IMR-90 (cell line): ENCODE measurements at regions not wholly inside any gene's neighbourhood (a gene's known extent, or its start where the extent isn't known, plus 50 kb on each side); places are given as distances from the start of the nearest gene placed in this dataset.

Experiments
- ATAC-seq: fragments of 200-7000 bp; cut with Tn5 transposase; 2 replicates; pipeline ENCODE4 v1.9.1; 2020; ENCODE audit warnings: low read depth, mild to moderate bottlenecking, moderate library complexity
- BruUV-seq: library from RNA; stranded (reverse); fragments of 400-500 nt; replicated peaks from 2 replicates; lab custom pipeline; 2021; lab: Mats Ljungman, UMichigan
- CTCF ChIA-PET: fragments of 300-600 bp; formaldehyde crosslinking; extraction: SDS; loops from one replicate; lab custom pipeline; 2021; ENCODE audit warnings: antibody characterized with exemption; lab: Yijun Ruan, JAX
- POLR2A ChIA-PET: fragments of 300-600 bp; sonication (Branson Sonifier 250); formaldehyde crosslinking; loops from one replicate; lab custom pipeline; 2022; ENCODE audit warnings: antibody characterized with exemption; ENCODE audit not compliant: unreplicated experiment; lab: Charles Lee
- DNase-seq: peaks from one replicate; pipeline ENCODE4 v3.0.0; 2013
- H2AFZ ChIP-seq: replicated peaks from 2 replicates; pipeline ENCODE3; 2013; ENCODE audit warnings: low read length, mild to moderate bottlenecking; ENCODE audit not compliant: poor library complexity
- H2AK5ac ChIP-seq: 2 replicates; pipeline ENCODE4 v1.6.1; 2013; ENCODE audit warnings: low read depth, low read length, inconsistent platforms
- H2AK9ac ChIP-seq: replicated peaks from 2 replicates; pipeline ENCODE3; 2013; ENCODE audit warnings: mild to moderate bottlenecking, low read depth, low read length, moderate library complexity; ENCODE audit not compliant: poor library complexity
- H2BK120ac ChIP-seq: 2 replicates; pipeline ENCODE4 v1.6.1; 2013; ENCODE audit warnings: low read depth, low read length, inconsistent platforms
- H2BK15ac ChIP-seq: 3 replicates; pipeline ENCODE4 v1.6.1; 2013; ENCODE audit warnings: low read depth, low read length, inconsistent platforms
- H2BK20ac ChIP-seq: 2 replicates; pipeline ENCODE4 v1.6.1; 2013; ENCODE audit warnings: low read depth, mild to moderate bottlenecking, inconsistent platforms, low read length, moderate library complexity
- H2BK5ac ChIP-seq: 2 replicates; pipeline ENCODE4 v1.6.1; 2013; ENCODE audit warnings: mild to moderate bottlenecking, low read depth, low read length, inconsistent platforms; ENCODE audit not compliant: poor library complexity, severe bottlenecking
- H3K14ac ChIP-seq: replicated peaks from 2 replicates; pipeline ENCODE4 v1.6.1; 2013; ENCODE audit warnings: low read depth, low read length, inconsistent platforms
- H3K18ac ChIP-seq: 2 replicates; pipeline ENCODE4 v1.6.1; 2013; ENCODE audit warnings: low read depth, low read length, control low read depth
- H3K23ac ChIP-seq: 2 replicates; pipeline ENCODE4 v1.6.1; 2013; ENCODE audit warnings: low read depth, low read length, inconsistent platforms
- H3K27ac ChIP-seq: 2 replicates; pipeline ENCODE4 v1.5.1; 2013; ENCODE audit warnings: mild to moderate bottlenecking, control low read depth, low read length; ENCODE audit not compliant: insufficient read depth
- H3K27me3 ChIP-seq: 2 replicates; pipeline ENCODE4 v1.6.1; 2013; ENCODE audit warnings: low read length; ENCODE audit not compliant: control insufficient read depth, insufficient read depth
- H3K36me3 ChIP-seq: 2 replicates; pipeline ENCODE4 v1.6.1; 2013; ENCODE audit warnings: low read length, mixed read lengths; ENCODE audit not compliant: control insufficient read depth, insufficient read depth
- H3K4ac ChIP-seq: 2 replicates; pipeline ENCODE4 v1.6.1; 2013; ENCODE audit warnings: low read depth, low read length, inconsistent platforms
- H3K4me1 ChIP-seq: 2 replicates; pipeline ENCODE4 v1.6.1; 2013; ENCODE audit warnings: low read length, mixed read lengths; ENCODE audit not compliant: control insufficient read depth, insufficient read depth
- H3K4me2 ChIP-seq: 2 replicates; pipeline ENCODE4 v1.6.1; 2013; ENCODE audit warnings: low read depth, mild to moderate bottlenecking, control low read depth, low read length, moderate library complexity
- H3K4me3 ChIP-seq: 2 replicates; pipeline ENCODE4 v1.5.1; 2013; ENCODE audit warnings: low read depth, mild to moderate bottlenecking, control low read depth, low read length, moderate library complexity; ENCODE audit not compliant: insufficient read depth
- H3K56ac ChIP-seq: 2 replicates; pipeline ENCODE4 v1.6.1; 2013; ENCODE audit warnings: low read length, inconsistent platforms; ENCODE audit not compliant: insufficient read depth; ENCODE audit errors: extremely low read depth
- H3K79me1 ChIP-seq, 2 experiments: 2 replicates each; pipeline ENCODE4 v1.6.1; 2013; ENCODE audit warnings: low read length in 2 of 2, inconsistent platforms in 1 of 2, low read depth in 1 of 2
- H3K9ac ChIP-seq: 2 replicates; pipeline ENCODE4 v1.6.1; 2013; ENCODE audit warnings: low read depth, low read length, control low read depth
- H3K9me1 ChIP-seq: 2 replicates; pipeline ENCODE4 v1.6.1; 2013; ENCODE audit warnings: low read length, inconsistent platforms; ENCODE audit not compliant: insufficient read depth
- H3K9me3 ChIP-seq: 2 replicates; pipeline ENCODE4 v1.6.1; 2013; ENCODE audit warnings: low read length; ENCODE audit not compliant: control insufficient read depth, insufficient read depth
- H4K20me1 ChIP-seq: 2 replicates; pipeline ENCODE4 v1.6.1; 2013; ENCODE audit warnings: low read length, inconsistent platforms; ENCODE audit not compliant: insufficient read depth
- H4K5ac ChIP-seq: 2 replicates; pipeline ENCODE4 v1.6.1; 2013; ENCODE audit warnings: mild to moderate bottlenecking, low read depth, low read length, control low read depth
- H4K8ac ChIP-seq, 2 experiments: 2 replicates each; pipeline ENCODE4 v1.6.1; 2013; ENCODE audit warnings: low read depth in 2 of 2, low read length in 2 of 2, control low read depth in 1 of 2, inconsistent platforms in 1 of 2
- H4K91ac ChIP-seq: 2 replicates; pipeline ENCODE4 v1.6.1; 2013; ENCODE audit warnings: low read depth, low read length, inconsistent platforms; ENCODE audit not compliant: insufficient read depth
- CHD1 ChIP-seq: IDR thresholded peaks from 2 replicates; pipeline ENCODE4 v1.6.1; 2012; ENCODE audit warnings: low read depth, low read length, improper control_type of control experiment
- NFE2L2 ChIP-seq: fragments of 150-350 bp; IDR thresholded peaks from 2 replicates; pipeline ENCODE4 v1.6.1; 2016; ENCODE audit warnings: low read depth, mild to moderate bottlenecking, low read length
- WGBS, 2 experiments: methylation state at CpG; one replicate each; pipeline versions ENCODE4 v1.1.5 to v1.1.7; 2013; ENCODE audit warnings: missing lambda C conversion rate in 2 of 2; ENCODE audit not compliant: insufficient read length in 1 of 2; ENCODE audit errors: extremely low coverage in 2 of 2; 5-methylcytosine and 5-hydroxymethylcytosine counted together
- dilution Hi-C: fragments of 300-500 bp; cut with HindIII; formaldehyde crosslinking; loops from one replicate; pipeline ENCODE4 v1.14.3; 2018; ENCODE audit warnings: low sequenced_read_pairs; ENCODE audit not compliant: unreplicated experiment
- in situ Hi-C: fragments of 300-500 bp; cut with MboI; formaldehyde crosslinking; loops from 3 replicates; pipeline ENCODE4 v1.14.3; 2019; ENCODE audit warnings: low sequenced_read_pairs, inconsistent platforms, mixed read lengths
- intact Hi-C: fragments of 100-400 bp; cut with micrococcal nuclease; formaldehyde crosslinking; loops from 2 replicates; pipeline ENCODE4 v1.10.0; 2022

- Histone ChIP-seq H3K18ac (no peak overlapping the region), H3K36me3 (no peaks in the 10 kb centered on the region), H2AK9ac (no peak overlapping the region), H3K9me1 (no peaks in the 10 kb centered on the region), H2AK5ac (no peak overlapping the region), H4K8ac (no peak overlapping the region), H3K14ac (no peak overlapping the region), H3K27ac (no peak overlapping the region), H3K79me1 (no peaks in the 10 kb centered on the region), H3K56ac (no peak overlapping the region), H2BK20ac (no peak overlapping the region), H3K27me3 (no peaks in the 10 kb centered on the region), H2BK120ac (no peak overlapping the region), H3K9me3 (peaks cover 24% of the 10 kb centered on the region), H3K4me2 (no peak overlapping the region), H2BK5ac (no peak overlapping the region), H3K4me1 (no peaks in the 10 kb centered on the region), H4K20me1 (no peaks in the 10 kb centered on the region), H4K5ac (no peak overlapping the region), H3K23ac (no peak overlapping the region), H3K4ac (no peak overlapping the region), H3K4me3 (no peak overlapping the region), H2AFZ (no peak overlapping the region), H2BK15ac (no peak overlapping the region), H3K9ac (no peak overlapping the region), H4K91ac (no peak overlapping the region)
- ATAC-seq (no peak), DNase-seq (no peak)
- intact Hi-C loops (no loop called here), in situ Hi-C loops (no loop called here), dilution Hi-C loops (no loop called here)
- ChIA-PET POLR2A (no interaction called here), CTCF (no interaction called here)
- no peak for TF ChIP-seq CHD1
- no peak for TF ChIP-seq NFE2L2
- no TSS peak for BruUV-seq
- no CpG with 5 or more reads among the region's 3 CpGs for WGBS, 2 experiments
Observed at GRCh38 chr19:28332351-28332750, 880.6 kb downstream of the UQCRFS1 start.
